GM21515 (cell line): ENCODE measurements at regions not wholly inside any gene's neighbourhood (a gene's known extent, or its start where the extent isn't known, plus 50 kb on each side); places are given as distances from the start of the nearest gene placed in this dataset.

ENCODE experiments used
- ATAC-seq: cut with Tn5 transposase; IDR thresholded peaks from one replicate; pipeline ENCODE4 v1.9.1; 2021; ENCODE audit not compliant: unreplicated experiment

GRCh38 chr14:65222440-65222858, 120.1 kb upstream of the MAX start:
- peak; percentile 62 for ATAC-seq

GRCh38 chr14:65223636-65224035, 121.3 kb upstream of the MAX start:
- no peak for ATAC-seq

- no peak for ATAC-seq
Observed at GRCh38 chr14:65224799-65225198, 122.5 kb upstream of the MAX start.

- no peak for ATAC-seq
Observed at GRCh38 chr14:65225299-65226159, 123.2 kb upstream of the MAX start.

GRCh38 chr14:65226824-65227604, 124.7 kb upstream of the MAX start:
- ATAC-seq, result no peak

GRCh38 chr14:65228436-65228835, 126.1 kb upstream of the MAX start:
- ATAC-seq, result peak; percentile 79

GRCh38 chr14:65228956-65229747, 126.8 kb upstream of the MAX start:
- no peak for ATAC-seq

- ATAC-seq, result peak; percentile 34
Observed at GRCh38 chr14:65229748-65230728, 127.7 kb upstream of the MAX start.

- ATAC-seq, result no peak
Observed at GRCh38 chr14:65231286-65231980, 129.1 kb upstream of the MAX start.

GRCh38 chr14:65234752-65235361, 132.5 kb upstream of the MAX start:
- ATAC-seq, result no peak

- ATAC-seq, result no peak
Observed at GRCh38 chr14:65237023-65237814, 134.9 kb upstream of the MAX start.

- ATAC-seq, result no peak
Observed at GRCh38 chr14:65237941-65238340, 135.6 kb upstream of the MAX start.

- no peak for ATAC-seq
Observed at GRCh38 chr14:65238456-65238855, 136.1 kb upstream of the MAX start.

GRCh38 chr14:65239143-65239937, 137.0 kb upstream of the MAX start:
- no peak for ATAC-seq

GRCh38 chr14:65239938-65240296, 137.6 kb upstream of the MAX start:
- no peak for ATAC-seq

GRCh38 chr14:65241125-65241752, 138.9 kb upstream of the MAX start:
- no peak for ATAC-seq

- ATAC-seq, result no peak
Observed at GRCh38 chr14:65242732-65243134, 140.4 kb upstream of the MAX start.
